ENCODE measurements at regions not wholly inside any gene's neighbourhood (a gene's known extent, or its start where the extent isn't known, plus 50 kb on each side); places are given as distances from the start of the nearest gene placed in this dataset.

- Histone ChIP-seq H4K20me1 (ENCODE audit: control insufficient read depth, extremely low read depth, insufficient read depth, low read length) (no peaks in the 10 kb centered on the region), H3K4me3 (replicated peaks in 1 of 4; ENCODE audit: control extremely low read depth in 1 of 4, insufficient read depth in 1 of 4, low read depth in 3 of 4, low read length in 4 of 4) (no peak overlapping the region), H3K4me1 (ENCODE audit: control insufficient read depth, extremely low read depth, insufficient read depth, low read length) (no peaks in the 10 kb centered on the region), H3K79me2 (ENCODE audit: control insufficient read depth, insufficient read depth, low read length) (no peaks in the 10 kb centered on the region), H3K36me3 (ENCODE audit: control insufficient read depth, insufficient read depth, low read length) (no peaks in the 10 kb centered on the region), H3K27ac (ENCODE audit: insufficient read depth, low read length) (no peak overlapping the region), H3K9me3 (ENCODE audit: control insufficient read depth, insufficient read depth, low read depth, low read length) (no peaks in the 10 kb centered on the region), H3K27me3 (ENCODE audit: control insufficient read depth, insufficient read depth, low read length) (no peaks in the 10 kb centered on the region), H3K4me2 (ENCODE audit: extremely low read depth, insufficient read depth, low read length) (no peak overlapping the region), H3K9ac (ENCODE audit: insufficient read depth, low read length) (no peak overlapping the region), H2AFZ (ENCODE audit: low read length) (no peak overlapping the region)
- no peak for TF ChIP-seq EZH2 (IDR thresholded peaks at IDR 0.05; ENCODE audit: low read length, missing control alignments)
- no peak for DNase-seq (ENCODE audit: low read depth in 2 of 2)
Observed at GRCh38 chr1:112188611-112189010, 199.1 kb upstream of the KCND3 start.

GRCh38 chr1:112196008-112196588, 199.9 kb upstream of the CTTNBP2NL start:
- no peak overlapping the region for H3K27ac ChIP-seq (ENCODE audit: insufficient read depth, low read length)
- no peaks in the 10 kb centered on the region for H3K9me3 ChIP-seq (ENCODE audit: control insufficient read depth, insufficient read depth, low read depth, low read length)
- no peak for TF ChIP-seq EZH2 (IDR thresholded peaks at IDR 0.05; ENCODE audit: low read length, missing control alignments)
- TF ChIP-seq CTCF (conservative IDR thresholded peaks at IDR 0.05 in 1 of 2, IDR thresholded peaks at IDR 0.05 in 1 of 2; ENCODE audit: low read depth in 1 of 2, low read length in 2 of 2), result no peak
- H3K9ac ChIP-seq (ENCODE audit: insufficient read depth, low read length), result no peak overlapping the region
- H3K27me3 ChIP-seq (ENCODE audit: control insufficient read depth, insufficient read depth, low read length), result no peaks in the 10 kb centered on the region
- no peaks in the 10 kb centered on the region for H3K36me3 ChIP-seq (ENCODE audit: control insufficient read depth, insufficient read depth, low read length)
- no peak for DNase-seq (ENCODE audit: low read depth in 2 of 2)
- no peak overlapping the region for H2AFZ ChIP-seq (ENCODE audit: low read length)
- no peak overlapping the region for H3K4me3 ChIP-seq (replicated peaks in 1 of 4; ENCODE audit: control extremely low read depth in 1 of 4, insufficient read depth in 1 of 4, low read depth in 3 of 4, low read length in 4 of 4)
- H3K4me2 ChIP-seq (ENCODE audit: extremely low read depth, insufficient read depth, low read length), result no peak overlapping the region
- H4K20me1 ChIP-seq (ENCODE audit: control insufficient read depth, extremely low read depth, insufficient read depth, low read length), result no peaks in the 10 kb centered on the region
- no peaks in the 10 kb centered on the region for H3K79me2 ChIP-seq (ENCODE audit: control insufficient read depth, insufficient read depth, low read length)
- no peaks in the 10 kb centered on the region for H3K4me1 ChIP-seq (ENCODE audit: control insufficient read depth, extremely low read depth, insufficient read depth, low read length)

GRCh38 chr1:112196731-112197130, 199.3 kb upstream of the CTTNBP2NL start:
- no peaks in the 10 kb centered on the region for H3K9me3 ChIP-seq (ENCODE audit: control insufficient read depth, insufficient read depth, low read depth, low read length)
- H3K27me3 ChIP-seq (ENCODE audit: control insufficient read depth, insufficient read depth, low read length), result no peaks in the 10 kb centered on the region
- no peak overlapping the region for H3K27ac ChIP-seq (ENCODE audit: insufficient read depth, low read length)
- no peaks in the 10 kb centered on the region for H3K79me2 ChIP-seq (ENCODE audit: control insufficient read depth, insufficient read depth, low read length)
- DNase-seq (ENCODE audit: low read depth in 2 of 2), result no peak
- no peak overlapping the region for H3K9ac ChIP-seq (ENCODE audit: insufficient read depth, low read length)
- H3K4me2 ChIP-seq (ENCODE audit: extremely low read depth, insufficient read depth, low read length), result no peak overlapping the region
- no peak overlapping the region for H2AFZ ChIP-seq (ENCODE audit: low read length)
- no peaks in the 10 kb centered on the region for H4K20me1 ChIP-seq (ENCODE audit: control insufficient read depth, extremely low read depth, insufficient read depth, low read length)
- H3K4me1 ChIP-seq (ENCODE audit: control insufficient read depth, extremely low read depth, insufficient read depth, low read length), result no peaks in the 10 kb centered on the region
- no peaks in the 10 kb centered on the region for H3K36me3 ChIP-seq (ENCODE audit: control insufficient read depth, insufficient read depth, low read length)
- no peak for TF ChIP-seq CTCF (conservative IDR thresholded peaks at IDR 0.05 in 1 of 2, IDR thresholded peaks at IDR 0.05 in 1 of 2; ENCODE audit: low read depth in 1 of 2, low read length in 2 of 2)
- TF ChIP-seq EZH2 (IDR thresholded peaks at IDR 0.05; ENCODE audit: low read length, missing control alignments), result no peak
- no peak overlapping the region for H3K4me3 ChIP-seq (replicated peaks in 1 of 4; ENCODE audit: control extremely low read depth in 1 of 4, insufficient read depth in 1 of 4, low read depth in 3 of 4, low read length in 4 of 4)

Measured in fibroblast of lung (primary cell).